ENCODE measurements at regions not wholly inside any gene's neighbourhood (a gene's known extent, or its start where the extent isn't known, plus 50 kb on each side); places are given as distances from the start of the nearest gene placed in this dataset.

- no peak for DNase-seq (ENCODE audit: extremely low read depth in 1 of 2, low read depth in 1 of 2)
Observed at GRCh38 chr12:91974541-91975085, 171.0 kb downstream of the BTG1 start.

GRCh38 chr12:91973813-91974212 lies 171.8 kb downstream of the BTG1 start:
- no peak for DNase-seq (ENCODE audit: extremely low read depth in 1 of 2, low read depth in 1 of 2)

- DNase-seq (ENCODE audit: extremely low read depth in 1 of 2, low read depth in 1 of 2), result no peak
Observed at GRCh38 chr12:91972896-91973295, 172.8 kb downstream of the BTG1 start.

- DNase-seq (ENCODE audit: extremely low read depth in 1 of 2, low read depth in 1 of 2), result no peak
Observed at GRCh38 chr12:91968777-91969171, 176.9 kb downstream of the BTG1 start.

- DNase-seq (ENCODE audit: extremely low read depth in 1 of 2, low read depth in 1 of 2), result no peak
Observed at GRCh38 chr12:91968076-91968776, 177.4 kb downstream of the BTG1 start.

GRCh38 chr12:91967590-91967989 lies 178.1 kb downstream of the BTG1 start:
- DNase-seq (ENCODE audit: extremely low read depth in 1 of 2, low read depth in 1 of 2), result no peak

- no peak for DNase-seq (ENCODE audit: extremely low read depth in 1 of 2, low read depth in 1 of 2)
Observed at GRCh38 chr12:91965781-91966180, 179.9 kb downstream of the BTG1 start.

GRCh38 chr12:91964501-91964900 lies 181.1 kb downstream of the BTG1 start:
- no peak for DNase-seq (ENCODE audit: extremely low read depth in 1 of 2, low read depth in 1 of 2)

- no peak for DNase-seq (ENCODE audit: extremely low read depth in 1 of 2, low read depth in 1 of 2)
Observed at GRCh38 chr12:91959220-91959619, 186.4 kb downstream of the BTG1 start.

GRCh38 chr12:91958816-91959215 lies 186.8 kb downstream of the BTG1 start:
- DNase-seq (ENCODE audit: extremely low read depth in 1 of 2, low read depth in 1 of 2), result no peak

GRCh38 chr12:91954747-91955146 lies 190.9 kb downstream of the BTG1 start:
- no peak for DNase-seq (ENCODE audit: extremely low read depth in 1 of 2, low read depth in 1 of 2)

GRCh38 chr12:91954326-91954725 lies 191.3 kb downstream of the BTG1 start:
- no peak for DNase-seq (ENCODE audit: extremely low read depth in 1 of 2, low read depth in 1 of 2)

GRCh38 chr12:91952916-91953315 lies 192.7 kb downstream of the BTG1 start:
- DNase-seq (ENCODE audit: extremely low read depth in 1 of 2, low read depth in 1 of 2), result no peak

- no peak for DNase-seq (ENCODE audit: extremely low read depth in 1 of 2, low read depth in 1 of 2)
Observed at GRCh38 chr12:91951571-91951970, 194.1 kb downstream of the BTG1 start.

- DNase-seq (ENCODE audit: extremely low read depth in 1 of 2, low read depth in 1 of 2), result no peak
Observed at GRCh38 chr12:91948504-91948903, 197.1 kb downstream of the BTG1 start.

GRCh38 chr12:91947459-91947858 lies 198.2 kb downstream of the BTG1 start:
- DNase-seq (ENCODE audit: extremely low read depth in 1 of 2, low read depth in 1 of 2), result no peak

- DNase-seq (ENCODE audit: extremely low read depth in 1 of 2, low read depth in 1 of 2), result no peak
Observed at GRCh38 chr12:91944637-91945036, 201.0 kb downstream of the BTG1 start.

GRCh38 chr12:91940826-91941570 lies 204.6 kb downstream of the BTG1 start:
- no peak for DNase-seq (ENCODE audit: extremely low read depth in 1 of 2, low read depth in 1 of 2)

GRCh38 chr12:91940322-91940721 lies 205.3 kb downstream of the BTG1 start:
- no peak for DNase-seq (ENCODE audit: extremely low read depth in 1 of 2, low read depth in 1 of 2)

GRCh38 chr12:91937706-91938105 lies 207.9 kb downstream of the BTG1 start:
- DNase-seq (ENCODE audit: extremely low read depth in 1 of 2, low read depth in 1 of 2), result no peak

- DNase-seq (ENCODE audit: extremely low read depth in 1 of 2, low read depth in 1 of 2), result no peak
Observed at GRCh38 chr12:91937009-91937408, 208.6 kb downstream of the BTG1 start.

- DNase-seq (ENCODE audit: extremely low read depth in 1 of 2, low read depth in 1 of 2), result no peak
Observed at GRCh38 chr12:91935296-91935695, 210.3 kb downstream of the BTG1 start.

Measured in stimulated activated CD8-positive, alpha-beta memory T cell treated with anti-CD3 and anti-CD28 coated beads, Interleukin-7, amount 100 ng/mL, for 48 hours (primary cell).